NCI-H460 (cell line): ENCODE measurements at regions not wholly inside any gene's neighbourhood (a gene's known extent, or its start where the extent isn't known, plus 50 kb on each side); places are given as distances from the start of the nearest gene placed in this dataset.

Source experiments
- DNase-seq: peaks from one replicate; pipeline ENCODE4 v3.0.0-alpha.2; 2016; ENCODE audit warnings: low read depth; ENCODE audit errors: extremely low read depth

DNA sequence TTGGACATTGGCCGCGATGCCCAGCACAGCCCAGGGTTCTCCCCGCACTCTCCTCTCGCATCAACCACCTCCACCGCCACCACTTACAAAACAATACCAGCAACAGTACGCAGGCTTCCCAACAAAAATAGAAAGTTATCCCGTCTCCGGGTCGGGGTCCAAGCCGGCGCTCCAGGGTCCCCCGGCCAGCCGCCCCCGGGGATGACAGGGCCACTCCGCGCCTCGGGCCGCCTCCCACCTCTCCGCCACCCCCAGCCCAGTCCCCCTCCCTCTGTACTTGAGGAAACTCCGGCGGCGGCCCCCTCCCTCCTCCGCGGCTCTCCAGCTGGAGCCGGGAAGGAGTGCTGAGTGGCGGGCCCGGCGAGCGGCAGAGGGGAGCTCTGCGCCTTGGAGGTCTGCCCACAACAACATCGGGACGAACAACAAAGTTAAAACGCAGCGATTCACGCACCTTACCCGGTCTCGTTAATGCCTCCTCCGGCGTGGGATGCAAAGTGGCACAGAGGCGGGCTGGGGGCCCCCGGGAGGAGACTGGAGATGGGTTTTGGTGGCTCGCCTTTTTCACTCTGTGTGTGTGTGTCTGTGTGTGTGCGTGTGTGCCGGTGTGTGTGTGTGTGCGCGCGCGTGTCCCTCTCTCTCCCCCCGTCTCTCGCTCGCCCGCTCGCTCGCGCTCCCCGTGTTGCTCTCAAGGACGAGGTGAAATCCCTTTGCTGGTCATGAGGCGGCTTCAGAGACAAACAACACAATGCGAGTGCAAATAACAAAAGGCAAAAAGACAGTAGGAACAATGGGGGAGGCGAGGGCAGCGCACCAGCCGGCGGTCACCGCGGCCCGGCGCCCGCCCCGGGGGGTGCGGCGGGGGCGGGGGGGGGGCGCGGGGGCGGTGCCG, 386.8 kb downstream of the BCAT1 start:
- DNase-seq: no peak

DNA sequence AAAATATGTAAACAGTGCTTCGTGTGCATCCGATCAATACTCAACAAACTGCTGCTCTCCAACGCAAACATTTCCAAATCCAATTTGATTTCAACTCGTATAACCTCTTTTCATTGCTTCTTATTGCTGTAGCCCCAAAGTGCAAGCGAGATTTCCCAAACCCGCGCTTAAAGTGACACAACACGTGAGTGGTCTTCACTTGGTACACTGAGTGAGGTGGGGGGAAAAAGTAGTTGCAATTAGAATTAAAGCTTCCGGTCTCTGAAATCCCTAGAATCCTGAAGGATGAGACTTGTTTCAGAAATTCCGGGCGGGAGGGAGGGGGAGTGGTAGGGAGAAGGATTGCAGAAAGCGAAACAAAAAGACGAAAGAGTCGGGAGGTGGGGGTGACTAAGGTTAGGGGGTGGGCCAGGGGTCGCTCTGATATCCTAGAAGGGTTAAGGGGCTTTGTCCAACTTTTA, 387.5 kb downstream of the BCAT1 start:
- DNase-seq: no peak

DNA sequence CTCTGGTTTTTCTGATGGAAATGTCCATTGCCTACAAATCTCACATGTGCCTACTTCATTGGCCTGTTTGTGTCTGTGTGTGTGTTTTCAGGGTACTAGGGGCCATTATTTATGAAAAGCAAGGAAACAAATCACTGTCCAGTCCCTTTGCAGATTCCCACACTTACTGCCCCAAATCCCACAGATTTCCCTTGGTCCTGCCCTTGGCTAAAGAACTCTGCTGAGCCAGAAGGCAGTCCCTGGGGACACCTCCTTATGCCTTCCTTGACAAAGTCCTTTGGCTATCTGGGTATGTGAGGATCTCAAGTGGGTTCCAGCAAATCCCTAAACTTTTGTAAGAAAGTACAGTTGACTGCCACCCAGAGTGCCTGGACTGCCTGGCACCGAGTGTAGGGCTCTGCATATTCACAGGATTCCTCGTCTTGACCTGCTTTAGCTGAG, 388.1 kb downstream of the BCAT1 start:
- DNase-seq: no peak

DNA sequence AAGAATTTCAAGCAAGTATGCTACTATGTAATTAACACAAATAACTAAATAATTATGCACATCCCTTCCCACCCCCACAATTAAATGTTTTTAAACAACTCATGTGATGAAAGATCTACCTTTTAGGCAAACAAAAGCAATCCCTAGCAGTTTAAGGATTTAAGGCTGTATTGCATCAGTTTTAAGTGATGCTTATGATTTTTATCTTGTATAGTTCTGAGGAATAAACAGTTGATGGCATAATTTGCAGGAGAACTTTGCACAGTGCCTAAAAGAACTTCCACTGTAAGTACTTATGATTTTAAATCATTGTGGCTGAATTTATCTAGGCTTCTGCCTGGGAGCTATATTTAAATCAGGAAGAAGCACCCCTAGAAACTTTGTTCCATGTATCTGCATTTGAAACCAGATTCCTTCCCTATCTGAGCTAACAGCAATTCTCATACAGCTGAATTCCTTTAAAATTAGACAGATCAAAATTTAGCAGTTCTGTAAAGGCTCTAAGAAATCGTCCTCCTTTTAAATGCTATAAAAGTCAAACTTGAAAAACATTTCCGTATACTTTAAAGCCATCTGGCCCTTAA, 388.6 kb downstream of the BCAT1 start:
- no peak for DNase-seq

DNA sequence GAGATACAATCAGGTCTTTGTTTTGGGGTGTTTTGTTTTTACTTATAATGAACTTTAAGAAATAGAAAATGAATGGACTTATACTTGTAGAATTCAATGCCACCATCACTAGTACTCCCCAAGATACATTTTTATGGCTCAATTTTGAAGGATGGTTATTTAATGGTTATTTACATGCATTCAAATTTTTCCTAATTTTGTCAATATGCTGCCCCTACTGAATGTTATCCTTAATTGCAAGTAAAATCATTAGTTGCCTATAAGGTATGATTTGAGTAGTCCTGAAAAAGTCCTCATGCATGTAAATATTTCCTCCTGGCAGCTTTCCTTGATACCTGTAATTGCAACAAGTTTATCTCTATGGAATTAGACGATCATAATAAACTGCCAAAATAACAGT, 391.2 kb downstream of the BCAT1 start:
- no peak for DNase-seq

DNA sequence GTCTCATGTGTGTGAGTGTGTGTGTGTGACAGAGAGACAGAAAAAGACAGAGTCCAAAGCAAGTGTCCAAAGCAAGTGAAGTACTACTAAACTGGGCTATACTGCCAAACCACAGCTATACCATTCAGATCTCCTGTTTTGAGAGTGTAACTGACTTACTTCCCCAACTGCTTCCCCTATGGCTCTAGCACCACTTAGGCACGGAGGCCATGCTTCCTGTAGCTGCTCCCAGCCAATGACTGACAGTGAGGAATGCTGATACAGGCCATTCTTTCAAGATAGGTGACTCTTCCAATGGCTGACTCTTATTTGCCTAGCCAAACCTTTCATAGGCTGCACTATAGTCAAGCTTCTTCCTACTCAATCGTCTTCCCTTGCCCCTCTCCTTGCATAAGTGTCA, 393.2 kb downstream of the BCAT1 start:
- DNase-seq: no peak

DNA sequence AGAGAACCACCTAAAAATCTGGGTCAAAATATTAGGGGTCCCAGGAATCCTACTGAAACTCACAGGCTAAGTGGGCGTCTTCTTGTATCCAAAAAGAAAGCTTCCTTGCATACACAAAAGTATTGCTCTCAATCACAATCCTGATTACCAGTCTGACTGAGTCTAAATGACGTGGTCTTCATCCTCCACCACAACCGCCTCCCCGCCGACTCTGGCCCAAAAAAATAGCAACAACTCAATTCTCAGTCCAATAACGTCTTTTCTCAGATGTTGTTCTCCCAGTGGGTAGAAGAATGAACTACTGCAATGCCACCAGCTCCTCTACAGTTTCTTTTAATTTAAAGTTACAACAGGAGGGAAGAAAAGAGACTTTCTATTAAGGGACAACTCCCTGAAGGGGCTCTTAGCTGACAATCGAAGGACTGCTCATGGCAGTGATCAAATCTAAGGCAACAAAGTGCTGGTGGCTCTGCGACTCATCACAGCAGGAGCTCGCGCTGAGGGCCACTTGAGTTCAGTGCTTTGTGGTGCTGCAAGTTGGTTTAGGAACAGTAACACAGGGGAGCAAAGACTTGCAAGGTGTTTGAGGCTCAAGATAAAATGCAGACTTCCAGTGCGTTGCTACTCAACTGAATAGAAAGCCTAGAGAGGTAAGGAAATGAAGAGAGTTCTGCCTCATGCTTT, 394.1 kb downstream of the BCAT1 start:
- no peak for DNase-seq

DNA sequence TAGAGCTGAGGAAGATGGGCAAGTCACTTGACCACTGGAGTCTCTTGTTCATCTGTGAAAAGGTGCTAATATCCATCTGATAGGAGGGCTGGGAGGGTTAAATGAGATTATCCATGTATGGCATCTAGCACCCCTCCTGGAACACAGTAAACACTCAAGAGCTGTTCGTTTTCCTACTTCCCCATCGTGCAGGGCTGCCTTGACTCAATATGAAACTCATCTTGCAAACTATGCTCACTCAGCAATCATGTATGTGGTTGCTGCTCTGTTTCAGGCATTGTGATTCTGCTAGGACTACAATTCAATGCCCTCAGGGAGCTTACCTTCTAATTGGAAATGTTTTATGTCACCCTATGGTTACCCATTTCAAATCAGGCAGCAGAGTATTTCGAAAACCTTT, 395.6 kb downstream of the BCAT1 start:
- DNase-seq: no peak

DNA sequence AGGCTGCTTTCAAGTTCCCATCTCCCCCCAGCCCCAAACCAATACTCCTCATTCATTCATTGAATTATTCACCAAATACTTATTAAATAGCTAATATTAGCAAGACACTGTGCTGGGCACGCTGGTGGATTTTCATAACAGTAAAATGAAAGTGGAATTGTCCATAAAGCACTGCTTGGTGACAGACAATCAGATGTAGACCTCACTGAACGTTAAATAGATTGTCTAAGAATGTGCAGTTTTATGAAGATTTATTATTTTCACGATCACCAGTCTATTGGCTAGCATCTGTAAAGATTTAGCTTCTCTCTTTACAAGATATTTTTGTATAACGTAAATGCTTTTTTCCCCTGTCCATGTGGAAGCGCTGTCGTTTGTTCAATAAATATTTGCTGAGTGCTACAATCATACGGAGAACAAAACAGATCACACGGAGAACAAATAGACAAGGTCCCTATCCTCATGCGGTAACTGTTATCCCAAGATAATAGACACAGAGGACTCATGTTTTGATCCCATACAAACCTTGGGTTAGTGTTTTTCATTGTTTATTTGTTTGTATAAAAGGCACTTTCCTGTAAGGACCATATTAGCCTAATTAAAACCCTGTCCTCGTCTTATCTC, 397.6 kb downstream of the BCAT1 start:
- DNase-seq: no peak

DNA sequence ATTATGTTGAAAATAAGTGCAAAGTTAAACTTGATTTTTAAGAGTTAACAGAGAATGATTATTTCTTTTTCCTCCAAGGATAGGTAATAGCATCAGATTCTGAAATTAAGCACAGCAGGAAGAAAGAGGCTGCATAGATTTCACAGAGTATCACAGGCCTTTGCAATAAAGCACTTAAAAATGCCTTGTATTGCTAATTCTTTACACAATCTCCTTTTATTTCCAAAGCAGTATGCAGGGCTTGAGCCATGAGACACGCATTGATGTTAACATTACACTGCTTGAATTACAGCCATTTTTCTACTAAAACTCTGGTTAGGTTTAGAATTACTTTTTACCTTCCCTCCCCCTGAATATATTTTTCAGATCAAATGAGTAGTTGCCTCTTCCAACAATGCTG, 398.3 kb downstream of the BCAT1 start:
- DNase-seq: no peak

DNA sequence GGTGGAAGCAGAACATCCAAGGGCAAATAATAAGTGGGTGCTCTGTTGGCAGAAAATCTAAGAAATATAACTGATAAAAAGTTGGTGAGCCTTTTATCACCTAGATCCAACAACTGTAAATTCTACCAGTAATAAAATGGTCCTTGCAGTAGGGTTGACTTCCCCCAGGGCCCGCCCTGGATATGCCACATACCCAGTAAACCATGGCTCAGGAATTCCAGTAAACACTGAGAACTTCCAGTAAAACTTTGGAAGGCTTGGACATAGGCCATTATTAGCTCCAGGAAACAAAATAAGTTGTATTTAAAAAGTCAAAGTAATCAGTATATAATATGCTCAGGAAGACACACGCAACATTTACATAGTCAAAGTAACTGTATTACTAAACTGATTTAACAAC, 402.2 kb downstream of the BCAT1 start:
- DNase-seq: no peak

DNA sequence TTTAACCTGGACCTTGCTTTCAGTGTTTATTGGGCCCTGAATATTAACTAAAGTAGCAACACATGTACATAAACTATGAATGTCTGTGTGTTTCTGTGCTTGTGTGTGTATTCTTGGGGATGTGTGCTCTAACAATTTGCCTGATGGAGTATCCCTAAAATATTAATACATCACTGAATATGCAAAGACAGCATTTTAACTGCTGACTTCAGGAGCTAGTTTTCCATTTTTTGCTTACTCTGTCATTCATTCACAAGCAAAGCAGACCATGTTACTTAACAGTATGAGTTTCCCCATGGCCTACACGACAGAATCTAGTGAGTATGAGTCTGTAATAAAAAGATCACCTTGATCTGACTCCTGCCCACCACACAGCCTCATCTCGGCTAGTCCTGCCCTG, 402.8 kb downstream of the BCAT1 start:
- DNase-seq: no peak

DNA sequence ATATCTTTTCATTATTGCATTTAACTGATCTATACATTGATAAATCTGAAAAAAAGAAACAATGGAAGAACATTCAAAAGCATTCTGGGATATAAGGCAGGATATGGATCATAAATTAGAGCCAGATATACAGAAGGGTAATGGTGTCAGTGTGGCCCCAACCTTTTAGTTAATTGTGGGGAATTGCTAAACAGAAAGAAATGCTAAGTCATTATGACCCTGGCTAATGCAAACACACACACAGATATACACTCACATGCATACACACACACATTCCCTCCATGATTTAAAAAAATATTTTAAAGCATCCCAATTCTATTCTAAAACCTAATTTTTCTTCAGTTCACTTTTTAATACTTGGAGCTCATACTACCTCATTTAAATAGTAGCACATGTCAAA, 404.5 kb downstream of the BCAT1 start:
- DNase-seq: no peak

DNA sequence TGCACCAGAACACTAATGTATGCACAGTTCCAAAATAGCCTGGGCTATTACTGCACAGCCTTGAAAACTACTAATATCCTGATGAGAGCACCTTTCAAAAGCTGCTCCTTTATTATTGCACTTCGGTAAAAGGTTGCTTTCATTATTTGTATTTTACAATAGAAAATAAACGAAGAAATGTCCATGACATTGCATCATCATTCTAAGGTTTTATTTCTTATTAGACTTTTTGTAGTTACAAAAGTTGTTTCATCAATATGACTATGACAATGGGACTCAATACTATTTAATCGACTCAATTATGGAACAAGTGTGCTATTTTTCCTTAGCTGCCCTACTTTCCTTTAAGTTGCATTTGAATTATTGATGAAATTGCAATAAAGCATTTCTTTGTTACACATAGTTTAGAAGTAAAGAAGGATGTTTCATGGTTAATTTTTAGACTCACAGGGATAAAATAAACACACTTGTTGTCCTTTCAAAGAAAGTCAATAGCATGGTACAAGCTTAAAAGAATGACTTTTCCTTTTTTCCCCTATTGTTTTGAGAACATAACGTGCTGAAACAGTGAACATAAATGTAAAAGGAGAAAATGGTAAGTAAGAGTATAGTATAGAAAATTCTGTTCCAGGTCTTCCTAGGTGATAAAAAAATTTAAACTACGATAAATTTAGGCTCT, 407.6 kb downstream of the BCAT1 start:
- no peak for DNase-seq

DNA sequence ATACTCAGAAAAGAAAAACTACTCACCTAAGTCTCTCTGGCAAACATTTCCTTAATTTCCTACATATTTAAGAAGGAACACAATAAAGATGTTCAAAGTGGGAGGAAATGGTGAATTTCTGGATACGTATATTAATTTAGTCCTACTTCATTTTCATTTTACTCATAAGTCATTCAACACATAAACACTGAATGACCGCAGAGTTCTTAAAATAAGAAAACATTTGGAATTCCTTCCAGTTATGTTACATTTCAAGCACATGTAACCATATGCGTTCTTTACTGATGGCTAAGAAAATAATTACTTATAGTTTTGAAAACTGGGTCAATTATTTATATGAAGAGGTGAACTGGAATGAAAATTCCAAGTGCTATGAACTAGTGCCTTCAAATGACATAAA, 409.3 kb downstream of the BCAT1 start:
- DNase-seq: no peak

DNA sequence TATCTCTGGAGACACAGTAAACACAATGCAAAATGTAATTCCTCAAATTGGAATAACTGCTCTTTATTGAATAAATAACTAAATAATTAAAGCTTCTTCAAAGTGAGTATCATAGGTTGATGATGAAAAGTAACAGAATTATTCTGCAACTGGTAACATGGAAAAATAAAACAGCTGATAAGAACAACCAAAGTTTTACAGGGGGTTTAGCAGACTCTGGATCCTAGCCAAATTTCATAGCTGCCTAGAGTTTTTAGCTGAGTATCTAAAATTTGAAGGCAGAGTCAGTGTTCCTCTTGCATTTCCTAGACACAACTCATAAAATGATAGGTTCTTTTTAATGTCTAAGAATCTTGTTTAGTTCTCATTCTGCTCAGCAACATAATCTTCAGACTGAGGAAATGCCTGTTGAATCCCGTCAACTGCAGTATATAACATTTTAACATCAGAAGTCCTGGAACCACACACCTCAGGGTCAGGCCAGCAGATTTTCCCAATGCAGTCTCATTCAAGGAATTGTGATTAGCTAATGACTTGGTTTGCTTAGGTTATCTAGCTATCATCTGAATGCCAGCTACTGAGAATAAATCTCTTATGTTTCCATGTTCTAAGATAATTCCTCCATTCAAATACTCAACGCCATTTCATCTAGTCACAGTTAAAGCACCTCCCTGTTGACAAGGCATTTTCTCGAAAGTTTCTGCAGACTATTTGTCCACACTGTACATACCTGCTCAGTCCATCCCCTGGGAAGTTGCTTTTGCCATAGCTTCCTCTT, 411.6 kb downstream of the BCAT1 start:
- DNase-seq: no peak

DNA sequence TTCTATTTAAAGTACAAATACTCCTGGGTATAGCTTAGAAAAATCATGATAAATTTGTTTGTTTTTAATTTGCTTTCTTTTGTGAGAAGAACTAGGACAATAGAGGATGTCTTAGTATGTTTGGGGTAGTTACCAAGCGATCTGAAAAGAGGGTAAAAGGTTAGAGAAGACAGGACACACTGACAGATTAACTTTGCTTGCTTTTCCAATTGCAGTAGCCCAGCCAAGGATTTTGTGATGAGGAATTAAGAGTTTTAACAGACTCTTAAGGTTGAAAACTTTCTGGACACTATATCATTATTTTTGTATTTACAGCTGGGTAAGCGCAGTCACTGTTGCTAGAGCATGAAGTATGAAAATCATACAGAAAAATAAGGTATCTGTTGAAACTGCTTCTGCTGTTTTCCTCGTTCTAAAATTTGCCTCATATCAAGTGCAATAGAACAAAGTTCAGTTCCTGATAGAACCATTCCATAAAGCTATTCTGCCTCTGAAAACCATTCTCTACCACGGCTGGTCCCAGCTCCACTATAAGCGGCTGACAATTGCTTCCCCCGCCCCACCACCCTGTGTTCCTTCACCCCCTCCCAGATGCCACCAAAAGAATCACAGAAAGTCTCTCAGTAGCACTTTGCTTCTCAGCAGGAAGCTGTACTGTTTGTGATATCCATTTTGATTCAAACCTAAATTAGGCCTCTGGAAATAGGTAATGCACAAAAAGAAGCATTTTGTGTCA, 413.4 kb downstream of the BCAT1 start:
- DNase-seq: no peak

DNA sequence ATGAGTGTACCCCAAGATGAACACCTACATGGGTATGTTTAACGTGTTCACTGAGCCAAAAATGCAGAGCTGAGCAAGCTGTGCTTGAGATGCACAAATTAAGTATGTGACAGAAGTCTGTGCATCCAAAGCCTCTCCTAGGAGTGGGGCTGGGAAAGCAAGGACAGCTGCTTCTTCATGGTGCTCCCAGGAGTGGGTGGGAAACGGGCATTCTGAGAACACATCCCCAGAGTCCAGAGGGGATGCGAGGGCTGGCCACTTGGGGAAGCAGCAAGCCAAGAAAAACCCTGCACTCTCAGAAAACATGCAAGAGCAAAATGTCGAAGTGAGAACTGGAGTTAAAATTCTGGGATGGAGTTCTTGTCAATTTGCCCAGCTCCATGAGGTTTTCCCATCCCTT, 414.3 kb downstream of the BCAT1 start:
- DNase-seq: no peak

DNA sequence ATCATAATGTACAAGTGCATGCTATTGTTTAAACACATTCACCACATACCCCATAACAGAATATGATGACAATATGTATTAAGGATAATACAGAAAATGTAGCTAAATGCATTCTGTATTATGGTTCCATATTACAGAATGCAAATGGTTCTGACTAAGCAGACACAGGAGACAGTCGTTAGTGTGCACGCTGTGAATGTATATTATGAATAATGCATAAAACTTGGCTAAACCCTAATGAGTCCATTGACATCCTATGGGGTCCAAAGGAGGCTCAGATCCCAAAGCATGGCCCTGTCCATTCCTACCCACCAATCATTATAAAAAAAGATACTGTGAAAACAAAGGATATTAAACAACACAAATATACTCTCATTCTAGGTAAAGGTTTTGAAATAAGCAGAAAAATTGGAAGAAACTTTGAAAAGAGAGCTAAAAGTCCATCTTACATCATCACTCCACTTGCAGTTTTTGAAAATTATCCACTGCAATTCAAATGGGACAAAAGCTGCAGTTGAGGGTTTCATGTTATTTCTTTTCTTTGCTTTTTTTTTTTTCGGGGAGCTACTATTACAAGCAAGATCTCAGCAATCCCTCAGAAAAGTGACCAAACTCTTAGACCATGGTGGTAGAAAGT, 415.1 kb downstream of the BCAT1 start:
- no peak for DNase-seq
